ENCODE measurements at regions not wholly inside any gene's neighbourhood (a gene's known extent, or its start where the extent isn't known, plus 50 kb on each side); places are given as distances from the start of the nearest gene placed in this dataset.
"Not testable (repeated sequence)": the region's sequence is repeated elsewhere in the genome, so short reads cannot be mapped to it uniquely, and the experiment has no call there.

DNA sequence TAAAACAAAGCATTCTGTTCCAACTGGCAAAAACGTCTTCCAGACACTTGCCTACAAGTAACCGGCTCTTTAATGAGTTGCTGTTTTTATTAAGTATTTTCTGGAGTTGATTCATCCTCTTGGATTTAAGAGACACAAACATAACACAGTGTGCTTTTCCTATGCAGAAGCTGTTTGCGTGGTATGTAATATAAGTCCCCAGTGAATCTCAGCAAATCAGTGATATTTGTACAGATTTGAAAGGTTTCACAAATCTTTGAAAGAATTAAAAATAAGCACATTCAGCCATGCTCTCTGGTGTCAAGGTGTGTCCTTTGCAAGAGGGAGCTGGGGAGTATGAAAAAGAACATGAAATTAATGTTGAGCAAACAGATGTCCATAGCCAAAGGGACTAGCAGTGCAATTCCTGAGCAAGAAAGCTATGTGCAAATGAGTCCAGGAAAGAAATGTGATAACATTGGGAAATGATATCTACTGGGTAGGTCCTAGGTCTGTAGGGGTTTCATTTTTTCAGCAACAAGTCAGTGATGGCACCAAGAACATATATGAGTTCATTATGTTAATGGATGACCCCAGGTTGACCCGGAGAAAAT is 170.1 kb upstream of the PHACTR1 start:
- no peak for DNase-seq (ENCODE audit: low spot score)

DNA sequence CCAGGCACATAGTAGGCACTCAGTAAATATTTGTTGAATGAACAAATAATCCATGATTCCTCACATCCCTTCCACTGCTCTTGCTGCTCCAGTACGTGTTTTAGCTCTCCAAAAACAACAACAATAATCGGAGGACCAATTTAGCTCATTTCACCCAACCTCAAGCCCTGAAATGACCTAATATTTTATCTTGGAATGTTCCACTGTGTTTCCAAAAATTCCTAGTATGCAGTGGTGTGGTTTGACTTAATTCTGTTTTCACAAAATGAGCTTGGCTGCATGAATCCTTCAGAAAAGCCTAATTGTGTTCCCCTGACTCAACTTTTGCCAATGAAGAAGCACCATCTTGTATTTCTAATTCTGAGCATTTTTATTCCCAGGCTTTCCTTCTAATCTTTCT is 168.0 kb upstream of the PHACTR1 start:
- DNase-seq (ENCODE audit: low spot score): peak; percentile 83

DNA sequence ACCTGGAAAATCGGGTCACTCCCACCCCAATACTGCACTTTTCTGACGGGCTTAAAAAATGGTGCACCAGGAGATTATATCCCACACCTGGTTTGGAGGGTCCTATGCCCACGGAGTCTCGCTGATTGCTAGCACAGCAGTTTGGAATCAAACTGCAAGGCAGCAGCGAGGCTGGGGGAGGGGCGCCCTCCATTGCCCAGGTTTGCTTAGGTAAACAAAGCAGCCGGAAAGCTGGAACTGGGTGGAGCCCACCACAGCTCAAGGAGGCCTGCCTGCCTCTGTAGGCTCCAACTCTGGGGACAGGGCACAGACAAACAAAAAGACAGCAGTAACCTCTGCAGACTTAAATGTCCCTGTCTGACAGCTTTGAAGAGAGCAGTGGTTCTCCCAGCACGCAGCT is 167.1 kb upstream of the PHACTR1 start:
- not testable (repeated sequence) for DNase-seq (ENCODE audit: low spot score)

DNA sequence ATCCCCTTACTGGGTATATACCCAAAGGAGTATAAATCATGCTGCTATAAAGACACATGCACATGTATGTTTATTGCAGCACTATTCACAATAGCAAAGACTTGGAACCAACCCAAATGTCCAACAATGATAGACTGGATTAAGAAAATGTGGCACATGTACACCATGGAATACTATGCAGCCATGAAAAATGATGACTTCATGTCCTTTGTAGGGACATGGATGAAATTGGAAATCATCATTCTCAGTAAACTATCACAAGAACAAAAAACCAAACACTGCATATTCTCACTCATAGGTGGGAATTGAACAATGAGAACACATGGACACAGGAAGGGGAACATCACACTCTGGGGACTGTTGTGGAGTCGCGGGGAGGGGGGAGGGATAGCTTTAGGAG is 161.7 kb upstream of the PHACTR1 start:
- DNase-seq (ENCODE audit: low spot score): not testable (repeated sequence)

DNA sequence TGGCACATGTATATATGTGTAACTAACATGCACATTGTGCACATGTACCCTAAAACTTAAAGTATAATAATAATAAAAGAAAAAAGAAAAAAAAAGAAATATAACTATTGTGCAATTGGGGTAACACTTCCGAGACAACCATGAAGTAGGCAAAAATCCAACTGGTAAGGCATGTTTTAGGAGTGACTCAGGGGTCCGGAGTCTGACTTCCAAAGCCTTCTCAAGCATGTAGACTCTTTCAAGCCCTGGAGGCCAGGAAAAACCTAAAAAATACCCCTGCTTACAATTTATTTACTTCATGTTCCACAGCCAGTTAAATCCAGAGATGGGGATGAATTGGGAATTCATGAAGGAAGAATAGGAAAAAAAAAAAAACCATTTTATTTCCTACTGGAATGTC is 161.3 kb upstream of the PHACTR1 start:
- DNase-seq (ENCODE audit: low spot score): peak; percentile 80

DNA sequence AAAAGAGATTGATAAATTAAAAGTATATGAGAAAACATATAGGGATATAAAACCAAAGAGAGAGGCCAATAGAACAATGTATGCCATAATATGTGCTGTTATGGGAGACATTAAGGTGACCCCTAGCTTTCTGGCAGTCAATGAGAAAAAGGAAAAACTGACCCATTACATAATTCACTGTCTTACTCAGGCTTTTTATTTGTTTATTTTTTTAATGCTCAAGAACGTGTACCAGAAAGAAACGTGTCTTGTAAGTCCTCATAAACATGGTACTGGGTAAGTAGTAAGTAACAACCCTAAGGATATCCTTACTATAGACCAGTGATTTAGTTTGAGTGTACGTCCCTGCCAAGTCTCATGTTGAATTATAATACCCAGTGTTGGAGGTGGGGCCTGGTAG is 160.8 kb upstream of the PHACTR1 start:
- no peak for DNase-seq (ENCODE audit: low spot score)

DNA sequence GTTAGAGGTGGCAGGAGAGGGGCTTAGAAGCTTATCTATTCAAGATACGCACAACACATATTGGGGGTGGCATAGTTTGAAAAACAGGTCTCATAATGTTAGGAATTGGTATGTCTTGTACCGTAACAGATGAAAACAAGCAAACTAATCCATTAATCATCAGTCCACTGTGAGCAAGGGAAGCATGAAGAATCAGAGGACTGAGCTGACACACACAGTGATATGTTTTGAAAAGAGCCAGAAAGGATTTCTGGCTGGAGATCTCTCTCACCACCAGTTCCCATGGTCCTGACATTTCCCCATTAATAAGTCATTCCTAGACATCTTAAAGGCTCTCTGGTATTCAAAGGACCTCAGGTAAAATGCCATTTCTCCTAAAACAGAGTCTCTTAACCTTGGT is 158.8 kb upstream of the PHACTR1 start:
- no peak for DNase-seq (ENCODE audit: low spot score)

DNA sequence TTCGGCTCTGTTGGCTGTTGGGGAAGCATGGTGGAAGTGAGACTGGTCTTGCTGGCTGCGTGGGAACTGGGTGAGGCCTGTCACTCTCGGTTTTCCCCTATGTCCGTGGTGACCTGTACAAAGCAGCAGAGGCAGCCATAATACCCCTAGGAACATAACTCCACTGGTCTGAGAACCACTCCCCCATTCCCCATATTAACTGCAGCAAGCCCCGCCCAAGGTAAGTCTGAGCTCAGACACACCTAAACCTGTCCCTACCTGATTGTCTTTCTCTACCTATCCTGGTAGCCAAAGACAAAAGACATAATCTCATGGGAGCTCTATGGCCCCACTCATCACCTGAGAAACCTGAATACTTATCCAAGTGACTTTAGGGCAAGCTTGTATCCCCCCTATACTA is 156.3 kb upstream of the PHACTR1 start:
- no peak for DNase-seq (ENCODE audit: low spot score)

DNA sequence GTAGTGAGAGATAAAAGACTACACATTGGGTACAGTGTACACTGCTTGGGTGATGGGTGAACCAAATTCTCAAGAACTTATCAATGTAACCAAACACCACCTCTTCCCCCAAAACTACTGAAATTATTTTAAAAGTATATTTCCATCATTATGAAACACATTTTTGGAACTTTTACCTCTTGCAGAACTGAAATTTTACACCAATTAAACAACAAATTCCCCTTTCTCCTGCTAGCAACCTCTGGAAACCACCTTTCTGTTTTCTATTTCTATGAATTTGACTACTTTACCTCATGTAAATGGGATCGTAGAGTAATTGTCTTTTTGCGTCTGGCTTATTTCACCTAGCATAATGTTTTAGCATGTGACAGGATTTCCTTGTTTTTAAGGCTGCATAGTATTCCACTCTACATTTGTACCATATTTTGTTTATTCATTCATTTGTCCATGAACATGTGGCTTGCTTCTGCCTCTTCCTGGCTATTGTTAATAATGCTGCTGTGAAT is 149.9 kb upstream of the PHACTR1 start:
- no peak for DNase-seq (ENCODE audit: low spot score)

DNA sequence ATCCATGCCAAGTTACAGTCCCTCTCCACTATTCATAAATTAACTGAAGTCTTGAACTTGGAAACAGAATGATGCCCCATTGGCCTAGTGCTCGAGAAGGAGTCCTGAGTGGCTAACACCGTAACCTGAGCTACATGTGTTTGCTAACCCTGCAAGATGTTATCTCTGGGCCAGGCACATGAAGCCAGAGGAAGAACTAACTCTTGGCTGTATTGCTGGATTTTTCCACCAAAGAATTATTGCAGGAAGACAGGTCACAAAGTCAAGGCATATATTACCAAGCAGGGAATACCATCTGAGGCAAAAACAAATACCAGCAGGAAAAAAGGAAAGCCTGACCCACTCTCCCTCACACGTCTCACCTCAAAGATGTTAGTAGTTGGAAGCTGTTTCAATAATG is 148.9 kb upstream of the PHACTR1 start:
- no peak for DNase-seq (ENCODE audit: low spot score)

DNA sequence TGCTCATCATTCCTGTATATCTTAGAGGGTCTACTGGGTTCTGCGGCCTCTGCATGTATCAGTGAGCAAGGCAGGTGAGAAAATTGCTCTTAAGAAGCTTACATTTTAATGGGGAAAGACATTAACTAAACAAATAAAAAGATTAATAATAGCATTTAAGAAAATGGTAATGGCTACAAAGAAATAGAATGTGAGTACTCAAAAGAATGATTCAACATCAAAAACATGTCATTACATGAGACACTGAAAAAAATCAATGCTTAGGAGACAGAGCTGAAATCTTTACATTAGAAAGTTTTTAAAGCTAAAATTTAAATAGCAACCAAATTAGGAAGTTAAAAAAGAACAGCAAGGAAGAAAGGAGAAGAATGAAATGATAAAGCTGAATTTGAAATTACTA is 146.9 kb upstream of the PHACTR1 start:
- DNase-seq (ENCODE audit: low spot score): no peak

DNA sequence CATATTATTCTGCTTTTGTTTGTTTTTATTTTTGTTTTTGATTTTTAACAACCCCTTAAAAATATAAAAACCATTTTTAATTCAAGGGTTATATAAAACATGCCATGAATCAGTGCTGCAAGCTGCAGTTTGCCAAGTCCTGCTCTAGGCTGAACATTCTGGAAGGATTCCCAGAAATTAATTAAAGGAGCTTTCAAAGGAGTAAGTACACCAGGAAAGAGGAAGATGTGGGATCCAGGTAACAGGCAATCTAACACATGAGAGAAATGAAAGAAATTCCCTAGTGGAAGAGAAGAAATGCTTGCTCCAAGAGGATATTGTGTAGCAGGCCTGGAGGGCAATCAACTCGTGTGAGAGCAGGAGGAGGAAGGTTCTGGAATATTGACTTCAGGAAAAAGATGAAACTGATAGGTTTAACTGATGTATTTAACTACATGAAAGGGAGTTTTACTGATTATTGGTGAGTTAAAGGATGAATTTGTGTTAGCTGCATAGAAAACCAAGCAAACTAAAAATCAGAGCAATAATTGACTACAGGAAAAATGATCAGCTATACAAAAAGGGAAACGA is 146.0 kb upstream of the PHACTR1 start:
- DNase-seq (ENCODE audit: low spot score): peak; percentile 65

DNA sequence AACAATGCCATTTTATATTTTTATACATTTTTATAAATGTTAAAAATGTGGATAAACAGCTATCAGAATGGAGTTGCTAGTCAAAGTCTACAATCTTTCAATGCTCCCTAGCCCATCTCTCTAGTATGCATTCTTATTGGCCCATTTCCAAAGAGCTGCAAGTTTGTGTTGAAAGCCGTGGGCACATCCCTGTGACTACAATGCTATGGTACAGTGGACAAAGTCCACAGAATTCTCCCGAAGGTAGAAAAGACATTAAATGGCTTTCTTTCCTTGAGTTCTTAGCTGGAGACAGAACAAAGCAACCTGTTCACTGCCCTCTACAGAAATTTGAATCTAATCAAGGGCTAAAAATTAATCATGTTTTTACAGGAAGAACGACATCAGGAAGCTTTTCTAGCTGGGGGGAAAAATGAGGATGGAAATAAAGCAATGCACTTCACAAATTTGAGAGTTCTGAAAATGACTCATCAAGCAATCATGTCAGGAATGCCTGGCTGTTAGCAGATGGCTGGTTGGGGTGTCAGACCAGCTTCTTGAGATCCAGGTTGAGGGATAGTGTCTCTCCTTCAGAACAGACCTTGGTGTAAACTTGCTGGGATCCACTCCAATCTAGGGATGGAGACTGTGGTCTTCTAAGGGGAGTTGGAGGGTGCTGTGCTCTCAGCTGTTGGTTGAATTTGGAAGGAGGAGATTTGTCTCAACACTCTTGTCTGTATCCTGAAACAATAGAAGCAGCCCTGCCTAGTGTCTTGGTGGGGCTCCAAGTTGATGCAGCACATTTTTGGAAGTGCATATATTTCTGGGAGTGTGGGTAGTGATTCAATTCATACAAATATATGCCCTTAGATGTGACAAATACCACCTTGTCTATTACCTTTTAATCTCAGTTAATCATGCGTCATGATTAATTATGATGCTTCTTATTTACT is 143.4 kb upstream of the PHACTR1 start:
- DNase-seq (ENCODE audit: low spot score): peak; percentile 88

DNA sequence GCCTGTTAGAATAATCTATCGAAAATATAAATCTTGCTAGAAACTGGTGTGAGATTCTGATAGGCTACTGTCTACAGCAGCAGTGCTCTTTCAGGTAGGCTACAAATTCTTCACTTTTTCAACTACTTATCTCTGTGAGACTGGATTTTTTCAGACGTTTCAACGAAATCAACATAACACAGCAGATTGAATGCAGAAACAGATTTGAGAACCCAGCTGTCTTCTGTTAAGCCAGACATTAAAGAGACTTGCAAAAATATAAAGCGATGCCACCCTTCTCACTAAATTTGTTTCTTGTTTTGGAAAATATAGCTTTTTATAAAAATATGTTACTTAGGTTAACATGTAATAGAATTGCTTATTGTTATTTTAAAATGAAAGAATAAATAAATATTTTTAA is 140.6 kb upstream of the PHACTR1 start:
- no peak for DNase-seq (ENCODE audit: low spot score)

DNA sequence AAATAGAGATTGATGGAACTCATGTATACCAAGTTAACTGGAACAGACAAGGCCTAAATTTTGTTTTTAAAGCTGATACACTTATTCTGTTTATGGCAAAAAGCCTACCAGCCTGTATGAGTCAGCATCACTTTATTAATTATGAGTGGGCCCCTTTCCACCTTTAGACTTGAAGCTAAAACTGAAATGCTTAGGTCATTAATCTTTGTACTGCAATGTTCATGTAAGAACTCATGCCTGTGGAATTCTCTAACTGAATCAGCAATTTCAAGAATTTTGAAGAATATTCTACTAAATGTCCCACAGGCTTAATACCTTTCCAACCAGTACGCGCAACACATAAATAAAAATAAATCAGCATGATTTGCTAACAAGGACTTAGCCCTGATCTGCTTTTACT is 140.2 kb upstream of the PHACTR1 start:
- peak; percentile 39 for DNase-seq (ENCODE audit: low spot score)

DNA sequence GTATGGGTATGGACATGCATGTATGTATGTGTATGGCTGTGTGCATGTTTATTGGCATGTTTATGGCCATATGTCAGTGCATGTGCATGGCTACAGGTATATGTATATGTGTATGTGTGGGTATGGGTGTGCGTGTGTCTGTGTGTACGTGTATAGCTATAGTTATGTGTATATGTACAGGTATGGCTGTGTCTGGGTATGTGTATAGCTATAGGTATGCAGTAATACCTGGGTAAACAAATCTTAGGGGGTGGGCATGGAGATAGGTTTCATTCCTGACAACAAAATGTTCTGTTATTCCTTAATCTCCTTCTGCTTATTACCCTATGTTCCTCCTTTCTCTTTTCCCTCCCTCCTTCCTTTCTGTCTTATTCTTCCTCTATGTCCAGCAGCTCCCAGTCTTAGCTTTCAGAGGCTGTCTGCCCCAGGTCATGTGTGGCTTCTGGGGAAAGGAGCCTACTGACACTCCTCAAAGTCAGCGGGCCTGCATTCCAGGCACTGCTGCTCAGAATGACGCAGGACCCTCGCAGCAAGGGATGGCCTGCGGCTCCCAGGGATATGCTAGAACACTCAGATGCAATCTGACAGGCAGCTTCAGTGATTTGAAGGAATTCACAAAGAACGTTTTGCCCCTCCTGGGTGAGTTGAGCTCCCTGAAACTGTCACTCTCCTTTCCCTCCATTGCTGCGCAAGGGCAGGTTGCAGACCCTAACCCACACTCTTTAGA is 139.3 kb upstream of the PHACTR1 start:
- no peak for DNase-seq (ENCODE audit: low spot score)

DNA sequence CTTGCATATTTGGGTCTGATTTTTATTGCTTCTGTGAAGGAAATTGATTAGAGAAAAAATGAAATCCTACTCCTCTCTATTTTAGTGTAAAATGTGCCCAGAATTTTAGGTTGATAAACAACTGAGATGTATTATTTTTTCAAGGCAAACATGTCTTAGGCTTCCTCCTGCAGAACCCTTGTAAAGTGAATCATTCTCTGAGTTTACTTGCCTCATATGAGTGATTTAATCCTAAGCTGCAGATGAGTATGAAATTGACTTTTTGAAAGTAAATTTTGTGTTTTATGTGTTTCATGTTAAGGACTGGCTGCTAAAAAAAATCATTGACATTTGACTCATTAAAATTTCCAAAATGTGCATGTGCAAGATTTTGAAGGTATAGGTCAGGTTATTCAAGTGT is 138.5 kb upstream of the PHACTR1 start:
- no peak for DNase-seq (ENCODE audit: low spot score)

DNA sequence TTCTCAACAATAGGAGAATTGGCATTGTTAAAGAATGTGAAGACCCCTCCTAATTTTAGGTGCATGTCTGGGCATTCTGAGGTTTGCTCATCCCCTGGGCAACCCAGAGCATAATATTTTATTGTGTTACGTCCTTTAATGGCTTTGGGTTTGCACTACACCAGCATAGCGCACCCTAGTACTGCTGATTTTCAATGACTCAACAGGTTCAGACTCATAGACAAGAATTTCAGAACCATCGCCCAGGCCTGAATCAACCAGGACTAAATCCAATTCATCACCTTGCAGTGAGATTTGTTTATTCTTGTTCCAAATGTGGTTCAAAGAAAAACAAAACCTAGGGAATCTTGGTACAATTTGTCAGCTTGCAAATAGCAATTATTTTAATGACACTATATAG is 137.8 kb upstream of the PHACTR1 start:
- DNase-seq (ENCODE audit: low spot score): peak; percentile 73

DNA sequence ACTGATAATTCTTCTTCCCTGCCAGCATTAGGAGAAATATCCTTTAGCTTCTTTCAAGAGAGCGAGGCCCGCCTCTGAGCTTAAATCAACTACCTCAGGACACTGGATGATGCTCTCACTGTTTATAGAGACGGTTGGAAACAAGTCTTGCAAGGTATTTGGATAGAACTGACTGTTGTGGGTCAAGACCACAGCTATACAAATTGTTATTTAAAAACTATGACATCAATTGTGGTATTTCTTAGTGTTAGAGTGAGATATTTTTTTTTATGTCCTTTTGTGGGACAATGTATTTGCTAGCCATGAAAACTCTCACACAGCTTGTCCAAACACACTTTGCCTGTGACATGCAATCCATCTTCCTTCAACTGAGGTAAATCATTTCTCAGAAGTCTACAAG is 136.3 kb upstream of the PHACTR1 start:
- DNase-seq (ENCODE audit: low spot score): no peak

DNA sequence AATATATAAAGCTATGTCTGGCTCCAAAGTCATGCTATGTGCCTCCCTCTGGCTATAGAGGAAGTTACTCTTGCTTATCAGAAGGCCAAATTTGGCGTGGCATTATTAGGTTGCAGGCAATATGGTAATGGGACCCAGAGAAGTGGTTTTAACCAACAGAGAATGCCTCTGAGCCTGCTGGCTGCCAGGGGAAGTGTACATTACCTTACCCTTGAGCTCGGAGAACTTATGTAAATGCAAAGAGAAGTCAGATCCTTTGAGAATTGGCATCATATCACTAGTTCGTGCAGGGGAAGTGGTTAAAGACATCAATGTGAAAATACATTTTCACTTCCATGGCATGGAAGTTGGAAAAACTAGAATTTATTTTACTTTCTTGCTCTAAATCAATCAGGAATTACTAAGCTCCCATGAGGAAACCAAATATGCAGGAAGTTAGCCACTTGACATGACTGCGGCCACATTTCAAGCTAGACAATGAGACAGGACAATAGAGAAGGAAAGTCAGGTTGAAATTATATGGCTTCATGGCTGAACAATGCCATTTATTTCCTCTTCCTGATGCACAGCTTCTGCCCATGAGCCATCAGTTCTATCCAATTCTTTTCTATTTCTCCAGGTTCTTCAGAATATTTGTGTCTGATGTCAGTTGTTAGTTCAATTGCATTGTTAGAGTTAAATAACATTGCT is 134.0 kb upstream of the PHACTR1 start:
- DNase-seq (ENCODE audit: low spot score): no peak

DNA sequence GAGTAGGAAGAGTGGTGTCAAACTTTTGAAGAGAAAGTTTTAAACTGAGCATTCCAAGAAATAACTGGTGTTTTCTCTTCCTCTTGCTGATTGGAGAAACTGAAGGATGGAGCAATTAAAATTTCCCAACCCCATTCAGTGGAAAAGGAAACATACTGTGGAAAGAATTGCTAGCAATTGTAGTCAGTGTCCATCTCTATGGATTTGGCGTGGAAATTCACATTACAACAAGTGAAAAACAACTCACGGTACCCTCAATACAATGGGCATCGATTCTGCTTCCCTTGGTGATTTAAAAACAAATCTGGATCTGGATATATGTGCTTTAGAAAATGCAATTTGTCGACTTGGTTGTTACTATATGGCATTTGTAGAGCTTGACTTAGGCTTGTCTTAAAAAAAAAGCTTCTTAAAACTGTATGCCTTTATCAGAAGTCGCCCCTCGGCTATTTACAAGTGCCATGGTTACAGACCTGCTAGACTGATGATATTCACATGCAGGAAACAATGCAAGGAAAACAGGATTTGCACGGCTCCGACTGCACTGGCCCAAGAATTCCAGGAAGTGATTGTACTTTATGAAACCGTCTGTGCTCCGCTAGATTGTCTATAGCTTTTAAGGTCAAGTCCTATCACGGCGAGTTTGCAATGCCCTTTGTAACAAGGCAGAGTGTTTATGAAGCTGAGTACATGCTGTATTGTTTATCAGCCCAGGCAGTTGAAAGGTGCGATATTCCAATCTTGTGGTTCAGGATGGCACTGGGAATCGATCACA is 131.7 kb upstream of the PHACTR1 start:
- no peak for DNase-seq (ENCODE audit: low spot score)

Data from AG08395 (cell line).